HG03439 (cell line): ENCODE measurements at regions not wholly inside any gene's neighbourhood (a gene's known extent, or its start where the extent isn't known, plus 50 kb on each side); places are given as distances from the start of the nearest gene placed in this dataset.
"Not testable (repeated sequence)": the region's sequence is repeated elsewhere in the genome, so short reads cannot be mapped to it uniquely, and the experiment has no call there.

ENCODE experiments used
- ATAC-seq: cut with Tn5 transposase; IDR thresholded peaks from one replicate; pipeline ENCODE4 v1.9.1; 2021; ENCODE audit warnings: mild to moderate bottlenecking, moderate library complexity; ENCODE audit not compliant: unreplicated experiment

DNA sequence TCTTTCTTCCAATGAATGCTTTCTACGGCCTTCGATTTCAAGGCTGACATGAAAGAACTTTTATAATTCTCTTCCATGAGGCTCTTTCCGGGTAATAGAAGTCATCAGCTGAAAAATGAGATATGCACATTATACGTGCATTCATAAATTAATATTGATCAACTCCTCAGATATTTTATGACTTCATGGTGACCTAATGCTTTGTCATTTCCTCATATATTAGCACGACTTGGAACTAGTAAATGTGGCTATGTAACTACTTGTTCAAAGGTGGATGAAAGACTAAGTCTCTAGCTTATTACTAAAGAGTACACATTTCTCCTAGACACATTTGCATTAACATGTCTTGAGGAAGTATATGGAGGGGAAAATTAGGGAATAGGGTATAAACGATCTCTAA, 168.8 kb downstream of the HDGFL1 start:
- ATAC-seq = no peak

DNA sequence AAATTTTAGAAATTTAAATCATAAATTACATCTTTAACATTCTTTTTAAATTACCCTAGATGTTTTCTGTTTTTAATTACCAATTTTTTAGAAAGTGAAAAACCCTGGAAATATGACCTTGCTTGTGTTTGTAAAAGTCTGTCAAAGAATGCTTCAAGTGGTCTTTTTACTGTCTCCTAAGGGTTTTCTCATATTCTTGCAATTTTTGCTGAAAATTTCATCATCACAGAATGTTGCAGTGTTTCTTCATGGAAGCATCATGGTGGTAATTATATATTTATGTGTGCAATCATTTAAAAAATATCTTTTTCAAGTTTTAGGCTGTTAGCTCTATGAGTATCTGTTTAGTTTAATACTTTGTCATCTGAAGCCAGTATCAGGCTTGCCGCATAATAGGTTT, 178.2 kb downstream of the HDGFL1 start:
- no peak for ATAC-seq

DNA sequence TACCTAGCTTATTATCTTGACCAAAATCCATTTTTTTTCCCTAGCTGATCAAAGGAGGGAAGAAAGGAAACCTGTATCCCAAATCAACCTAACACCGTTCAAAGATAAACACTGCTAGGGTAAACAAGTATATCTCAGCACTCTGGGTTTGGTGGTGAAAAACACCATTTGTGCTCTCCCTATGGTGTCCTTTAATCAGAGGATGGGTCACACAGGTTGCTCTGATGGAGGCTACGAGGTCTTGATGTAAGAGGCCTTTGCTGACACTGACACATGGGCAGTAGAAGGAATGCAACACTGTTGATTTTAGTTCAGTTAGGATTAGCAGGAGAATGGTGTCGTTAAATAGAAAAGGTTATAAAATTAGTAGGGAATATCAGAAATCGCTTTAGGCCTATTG, 179.3 kb downstream of the HDGFL1 start:
- no peak for ATAC-seq

DNA sequence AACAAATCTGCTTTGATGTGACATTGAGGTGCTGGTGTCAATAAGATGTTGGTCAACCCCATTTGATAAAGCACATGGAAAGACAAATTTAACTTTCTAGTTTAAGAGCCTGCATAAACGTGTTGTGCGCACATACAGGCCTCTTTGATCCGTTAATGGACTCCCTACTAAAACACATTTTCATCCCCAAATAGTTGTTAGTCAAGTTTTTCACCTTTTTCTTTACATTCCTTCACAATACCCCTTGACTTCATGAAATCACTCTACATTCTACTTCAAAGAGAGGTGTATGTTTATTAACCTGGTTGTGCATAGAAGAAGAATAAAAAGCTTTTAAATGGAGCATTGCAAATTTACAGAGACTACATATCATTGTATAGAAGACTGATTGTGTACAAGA, 180.3 kb downstream of the HDGFL1 start:
- no peak for ATAC-seq

DNA sequence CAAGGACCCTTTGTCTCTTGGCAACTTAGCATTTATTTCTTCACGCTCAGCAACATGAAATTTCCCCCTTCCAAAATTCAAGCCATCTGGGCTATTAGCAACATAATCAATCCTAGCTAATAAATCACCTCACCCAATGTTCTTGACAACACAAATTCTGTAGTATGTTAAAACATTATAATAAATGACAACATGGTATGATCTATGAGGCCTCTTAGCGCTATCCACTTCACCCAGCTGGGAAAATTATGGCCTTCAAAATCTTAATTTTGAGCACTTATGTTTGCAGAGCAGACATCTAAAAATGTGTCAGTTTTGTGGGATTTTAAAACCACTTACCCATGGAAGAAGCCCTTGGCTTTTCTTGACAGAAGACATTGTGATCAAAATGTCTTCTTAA, 181.9 kb downstream of the HDGFL1 start:
- no peak for ATAC-seq

DNA sequence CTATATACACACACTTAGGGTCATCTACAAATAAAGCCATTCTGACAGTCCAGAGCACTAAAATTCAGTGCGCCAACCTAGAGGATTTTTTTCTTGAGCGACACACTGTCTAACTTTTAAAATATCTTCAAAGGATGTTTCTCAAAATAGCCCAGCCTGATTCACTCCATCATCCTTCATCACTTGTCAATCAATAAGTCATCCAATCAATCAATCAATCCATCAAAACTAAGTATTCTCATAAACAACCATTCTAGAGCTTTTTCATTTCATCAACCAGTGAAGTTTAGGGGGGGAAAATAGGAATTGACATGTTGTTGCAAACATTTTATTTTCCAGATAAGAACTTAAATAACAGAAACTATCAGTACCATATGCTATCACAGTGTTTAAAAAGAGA, 183.2 kb downstream of the HDGFL1 start:
- no peak for ATAC-seq

DNA sequence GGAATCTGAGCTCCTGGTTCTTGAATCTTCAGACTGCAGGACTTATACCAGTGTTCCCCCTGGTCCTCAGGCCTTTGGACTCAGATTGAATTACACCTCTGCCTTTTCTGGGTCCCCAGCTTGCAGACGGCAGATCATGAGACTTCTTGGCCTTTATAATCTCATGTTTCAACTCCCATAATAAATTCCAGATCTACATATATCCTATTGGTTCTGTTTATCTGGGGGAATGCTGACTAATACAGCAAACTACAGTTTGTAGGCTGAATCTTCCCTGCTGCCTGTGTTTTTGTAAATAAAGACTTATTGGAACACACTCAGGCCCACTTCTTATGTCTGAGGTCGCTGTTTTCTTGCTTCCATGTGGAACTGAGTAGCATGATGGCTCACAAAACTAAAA, 184.7 kb downstream of the HDGFL1 start:
- ATAC-seq = no peak

DNA sequence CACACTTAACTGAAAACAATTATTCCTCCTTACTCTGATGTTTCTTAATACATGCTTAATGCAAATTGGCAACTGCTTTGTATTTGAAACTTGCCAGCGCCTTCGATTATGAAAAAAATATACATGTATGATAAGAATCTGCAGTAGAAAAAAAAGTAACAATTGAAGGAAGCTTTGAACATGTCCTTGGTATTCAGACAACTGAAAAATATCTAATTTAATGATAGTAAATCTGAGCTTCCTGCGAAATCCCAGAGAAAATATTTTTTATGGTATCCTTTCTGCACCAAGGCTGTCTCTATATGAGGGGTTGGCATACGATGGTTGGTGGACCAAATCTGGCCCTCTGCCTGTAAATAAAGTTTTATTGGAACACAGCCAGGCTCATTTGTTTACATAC, 186.2 kb downstream of the HDGFL1 start:
- ATAC-seq = no peak

DNA sequence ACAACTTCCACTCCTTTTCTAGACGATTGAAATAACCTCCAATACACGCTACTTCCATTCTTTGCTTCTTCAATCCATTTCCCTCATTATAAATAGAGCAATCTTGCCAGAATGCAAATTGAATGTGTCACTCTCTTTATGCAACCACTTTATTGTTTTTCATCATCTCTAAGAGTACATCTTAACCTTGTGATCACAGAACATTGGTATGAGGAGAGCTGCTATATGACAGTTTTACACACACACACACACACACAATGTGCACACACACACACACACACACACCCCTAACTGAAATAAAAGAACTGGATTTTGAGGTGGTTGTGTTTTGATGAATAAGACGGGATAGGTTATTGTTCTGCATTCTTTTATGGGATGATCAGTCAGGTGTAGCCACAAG, 187.0 kb downstream of the HDGFL1 start:
- ATAC-seq = no peak

DNA sequence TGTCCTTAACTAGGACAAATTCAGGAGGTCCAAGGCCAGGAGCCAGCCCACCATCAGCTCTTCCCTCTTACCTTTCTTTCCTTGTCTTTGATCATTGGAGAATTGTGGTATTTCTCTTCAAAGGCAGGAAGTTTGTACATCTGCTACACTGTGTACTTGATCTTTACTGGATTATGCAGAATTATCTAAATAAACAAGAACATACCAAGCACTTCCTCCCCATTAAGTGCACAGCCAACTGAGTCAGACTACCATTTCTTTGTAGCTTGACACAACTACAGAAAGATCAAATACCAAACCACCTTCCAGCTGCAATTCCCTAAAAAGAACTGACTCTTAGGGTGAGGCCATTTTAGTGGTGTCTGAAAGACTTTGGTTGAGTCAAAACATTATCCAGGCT, 195.1 kb downstream of the HDGFL1 start:
- ATAC-seq = no peak

DNA sequence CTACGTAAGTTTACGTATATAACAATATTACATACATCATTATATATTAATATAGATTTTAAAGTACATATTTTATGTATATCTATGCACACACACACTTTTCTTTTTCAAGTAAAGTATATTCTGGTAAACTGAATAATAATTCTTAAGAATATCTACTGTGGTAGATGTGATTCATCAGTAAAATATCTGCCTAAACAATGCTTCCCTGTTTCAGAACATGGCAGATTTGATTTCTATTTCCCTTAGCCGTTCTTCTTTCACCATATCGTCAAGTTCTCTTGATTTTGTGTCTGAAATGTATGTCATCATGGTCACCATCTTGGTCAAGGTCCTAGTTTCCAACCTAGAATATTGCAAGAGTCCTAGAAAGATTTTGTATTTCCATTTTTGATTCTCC, 195.6 kb downstream of the HDGFL1 start:
- no peak for ATAC-seq

DNA sequence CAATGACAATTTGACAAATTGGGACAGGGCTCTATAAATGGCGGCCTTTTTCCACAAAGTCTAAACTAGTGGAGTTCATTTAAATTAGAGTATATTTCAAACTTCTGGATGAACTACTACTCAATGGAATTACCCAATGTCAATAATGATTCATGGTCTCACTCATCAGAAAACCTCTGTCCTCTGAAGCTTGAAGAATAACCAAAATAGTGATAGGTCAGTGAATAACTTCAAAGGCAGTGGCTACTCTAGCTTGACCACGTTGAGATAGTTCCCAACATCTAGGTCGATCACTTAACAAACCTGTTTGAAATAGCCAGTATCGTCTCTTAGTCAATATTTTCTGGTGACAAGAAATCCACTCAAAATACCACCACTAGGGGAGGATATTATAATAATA, 197.6 kb downstream of the HDGFL1 start:
- no peak for ATAC-seq

DNA sequence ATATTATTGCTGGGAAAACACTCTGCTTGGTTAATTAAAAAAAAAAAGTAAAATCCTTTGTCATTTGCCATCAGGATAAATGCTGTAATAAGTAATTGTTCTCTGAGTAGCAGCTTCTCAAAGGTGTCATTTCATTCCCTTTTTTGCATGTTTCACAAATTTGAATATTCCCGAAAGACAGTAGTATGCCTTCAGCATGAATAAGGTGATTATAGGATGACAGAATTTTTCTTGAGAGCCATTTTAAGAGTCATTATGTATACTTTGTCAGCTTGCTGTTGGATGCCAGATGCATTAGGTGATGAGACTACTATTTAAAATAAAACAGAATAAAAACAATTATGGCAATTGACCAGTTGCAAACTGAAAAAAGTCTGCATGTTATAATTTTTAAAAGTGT, 200.7 kb downstream of the HDGFL1 start:
- ATAC-seq = no peak

DNA sequence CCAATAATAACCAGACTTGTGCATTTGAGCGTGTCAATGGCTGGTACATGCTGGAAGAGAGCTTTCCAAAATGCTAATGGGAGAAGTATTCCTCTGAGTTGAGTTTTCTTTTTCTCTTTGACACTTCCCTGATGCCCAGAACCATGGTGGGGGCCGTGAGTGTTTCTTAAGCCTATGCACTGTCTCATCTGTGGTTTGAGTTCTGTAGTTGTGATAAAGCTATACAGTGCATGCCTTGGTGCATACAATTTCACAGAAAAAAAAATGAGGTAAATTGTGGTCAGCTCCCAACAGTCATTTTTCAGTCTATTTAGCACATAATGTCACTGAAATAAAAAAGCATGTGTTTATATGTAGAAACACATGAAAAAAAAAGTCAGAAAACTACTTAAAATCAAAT, 204.8 kb downstream of the HDGFL1 start:
- no peak for ATAC-seq

DNA sequence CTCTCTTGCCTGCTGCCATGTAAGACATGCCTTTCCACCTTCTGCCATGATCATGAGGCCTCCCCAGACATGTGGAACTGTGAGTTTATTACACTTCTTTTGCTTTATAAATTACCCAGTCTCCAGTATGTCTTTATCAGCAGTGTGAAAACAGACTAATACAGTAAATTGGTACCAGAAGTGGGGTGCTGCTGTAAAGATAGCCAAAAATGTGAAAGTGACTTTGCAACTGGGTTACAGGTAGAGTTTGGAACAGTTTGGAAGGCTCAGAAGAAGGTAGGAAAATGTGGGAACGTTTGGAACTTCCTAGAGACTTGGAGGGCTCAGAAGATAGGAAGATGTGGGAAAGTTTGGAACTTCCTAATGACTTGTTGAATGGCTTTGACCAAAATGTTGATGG, 209.1 kb downstream of the HDGFL1 start:
- ATAC-seq = not testable (repeated sequence)

DNA sequence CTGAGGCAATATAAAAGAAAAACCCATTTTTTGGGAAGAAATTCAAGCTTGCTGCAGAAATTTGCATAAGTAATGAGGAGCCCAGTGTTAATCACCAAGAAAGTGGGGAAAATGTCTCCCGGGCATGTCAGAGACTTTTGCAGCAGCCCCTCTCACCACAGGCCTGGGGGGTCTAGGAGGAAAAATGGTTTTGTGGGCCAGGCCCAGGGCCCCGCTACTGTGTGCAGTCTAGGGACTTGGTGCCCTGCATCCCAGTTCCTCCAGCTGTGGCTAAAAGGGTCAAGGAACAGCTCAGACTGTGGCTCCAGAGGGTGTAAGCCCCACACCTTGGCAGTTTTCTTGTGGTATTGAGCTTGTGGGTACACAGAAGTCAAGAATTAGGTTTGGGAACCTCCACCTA, 209.7 kb downstream of the HDGFL1 start:
- no peak for ATAC-seq

DNA sequence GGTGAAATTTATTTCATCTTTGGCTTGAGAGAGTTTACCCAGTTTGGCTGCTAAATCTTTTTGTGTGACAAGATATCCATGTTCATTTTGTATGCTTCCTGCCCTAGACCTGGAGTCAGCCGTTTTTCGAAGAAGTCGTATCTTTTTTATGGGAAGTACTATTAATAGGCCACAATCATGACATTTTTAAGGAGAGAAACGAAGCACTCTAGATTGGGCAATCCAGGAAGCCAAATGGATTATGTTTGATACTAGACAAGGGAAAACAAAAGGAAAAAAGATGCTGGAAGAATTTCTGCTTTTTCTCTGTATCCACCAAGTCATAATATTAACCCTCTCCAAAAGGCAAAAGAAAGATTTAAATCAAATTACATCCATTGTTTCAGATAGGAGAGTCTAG, 214.6 kb downstream of the HDGFL1 start:
- no peak for ATAC-seq

DNA sequence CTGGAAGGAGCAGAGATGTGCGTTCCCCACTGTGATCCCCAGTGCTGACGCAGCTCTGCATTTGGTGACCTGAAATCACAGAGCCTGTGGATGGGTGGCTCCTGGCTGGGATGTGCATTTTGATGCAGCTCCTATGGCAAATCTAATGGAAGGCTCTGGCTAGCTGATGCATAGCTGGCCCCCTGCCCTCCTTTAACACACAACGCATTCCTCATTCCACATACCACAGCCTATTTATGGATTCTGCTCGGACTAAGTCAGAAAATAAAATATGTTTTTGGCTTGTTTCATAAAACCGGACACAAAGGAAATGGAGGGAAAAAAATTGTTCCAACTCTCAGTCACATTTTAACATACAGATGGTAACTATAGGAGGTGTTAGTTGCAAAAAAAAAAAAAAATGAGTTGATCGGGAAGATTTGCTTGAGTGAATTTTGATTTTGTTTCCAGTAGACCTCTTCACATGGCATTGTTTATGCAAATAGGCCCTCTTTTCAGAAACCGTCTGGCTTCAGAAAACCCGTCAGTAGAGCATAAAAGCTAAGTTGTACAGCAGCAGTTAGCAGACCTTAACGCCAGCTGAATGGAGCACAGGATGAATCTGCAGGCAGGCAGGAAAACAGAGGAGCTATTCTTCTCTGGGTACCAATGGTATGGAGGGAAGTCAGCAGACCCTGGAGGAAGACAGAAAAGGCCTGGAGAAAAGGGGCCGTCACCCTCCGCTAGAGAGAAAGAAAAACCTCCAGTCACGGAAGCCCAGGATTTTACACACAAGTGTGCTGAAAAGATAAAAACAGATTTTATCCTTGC, 215.4 kb downstream of the HDGFL1 start:
- no peak for ATAC-seq

DNA sequence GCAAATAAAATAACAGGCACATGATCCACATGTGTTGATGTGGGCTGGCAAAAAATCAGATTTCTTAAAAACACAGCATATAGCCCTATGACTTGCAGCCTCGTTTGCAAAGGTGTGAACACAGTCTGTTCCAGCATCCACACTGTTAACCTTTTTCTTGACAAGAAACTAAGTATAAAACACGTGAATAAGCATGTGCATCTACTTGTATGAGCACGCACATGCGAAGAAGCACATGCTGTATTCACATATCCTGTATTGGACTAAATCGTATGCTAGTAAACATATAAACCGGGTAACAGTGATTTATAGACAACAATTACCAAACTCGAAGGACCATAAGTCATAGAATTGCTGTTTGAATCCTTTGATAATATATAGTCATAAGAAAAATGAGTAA, 218.7 kb downstream of the HDGFL1 start:
- ATAC-seq = no peak

DNA sequence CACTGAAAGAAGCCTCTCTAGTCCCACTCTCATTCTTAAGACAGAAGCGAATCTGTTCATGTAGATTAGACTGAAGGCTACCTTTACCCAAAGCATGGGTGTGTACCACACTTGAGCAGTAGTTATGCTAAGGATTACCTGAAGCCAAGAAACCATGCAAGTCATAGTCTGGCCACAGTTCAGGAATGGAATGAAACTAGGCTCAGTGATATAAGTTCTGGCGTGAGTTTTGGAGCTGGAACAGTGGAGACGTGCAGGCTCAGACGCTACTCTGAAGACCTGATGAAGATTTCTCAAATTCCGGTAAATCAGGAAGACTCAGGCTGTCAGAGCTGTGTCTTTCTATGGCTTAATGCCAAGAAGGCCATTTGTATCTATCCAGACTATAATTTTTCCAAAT, 219.9 kb downstream of the HDGFL1 start:
- no peak for ATAC-seq

DNA sequence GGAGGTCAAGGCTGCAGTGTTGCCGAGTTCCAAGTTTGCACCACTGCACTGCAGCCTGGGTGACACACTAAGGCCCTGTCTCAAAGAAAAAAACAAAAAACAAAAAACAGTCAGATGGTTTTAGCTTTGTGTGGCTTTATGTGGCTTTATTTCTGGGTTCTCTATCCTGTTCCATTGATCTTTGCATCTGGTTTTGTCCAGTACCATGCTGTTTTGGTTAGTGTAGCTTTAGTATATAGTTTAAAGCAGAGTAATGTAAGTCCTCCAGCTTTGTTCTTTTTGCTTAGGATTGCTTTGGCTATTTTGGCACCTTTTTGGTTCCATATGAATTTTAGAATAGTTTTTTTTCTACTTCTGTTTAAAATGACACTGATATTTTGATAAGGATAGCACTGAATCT, 225.5 kb downstream of the HDGFL1 start:
- ATAC-seq = no peak

DNA sequence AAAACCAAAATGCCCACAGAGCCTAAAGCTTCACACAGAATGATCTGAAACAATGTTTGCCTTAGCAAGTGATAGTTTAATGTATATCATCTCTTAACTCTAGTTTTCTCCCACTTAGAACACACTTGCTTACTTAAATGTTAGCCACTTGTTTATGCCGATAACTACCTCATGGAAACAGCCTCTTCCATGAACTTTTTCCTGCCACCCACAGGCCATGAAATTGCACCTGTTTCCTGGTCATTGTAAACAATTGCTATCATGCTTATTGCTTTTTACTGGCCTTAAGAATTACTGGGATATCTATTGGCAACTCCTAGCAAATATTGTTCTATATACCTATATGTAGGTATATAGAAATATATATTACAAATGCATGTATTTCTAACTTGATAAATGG, 231.1 kb downstream of the HDGFL1 start:
- ATAC-seq = no peak

DNA sequence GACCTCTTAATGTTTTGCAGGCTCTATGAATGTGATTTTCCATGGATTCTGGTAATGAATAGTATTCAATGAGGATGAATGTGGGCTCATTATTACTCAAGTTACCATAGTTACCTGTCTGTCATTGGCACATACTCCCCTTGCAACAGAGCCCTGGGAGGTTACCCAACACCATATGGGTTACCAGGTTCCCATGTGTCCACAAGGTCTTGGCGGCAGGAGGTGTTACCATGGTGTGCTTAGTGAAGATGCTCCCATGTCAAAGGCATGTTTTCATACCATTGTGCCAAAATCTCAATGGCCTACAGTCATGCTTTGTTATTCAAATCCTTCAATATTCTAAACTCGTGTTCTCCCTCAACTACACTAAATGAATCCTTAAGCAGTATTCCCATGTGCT, 232.5 kb downstream of the HDGFL1 start:
- no peak for ATAC-seq
